ENCODE measurements at regions not wholly inside any gene's neighbourhood (a gene's known extent, or its start where the extent isn't known, plus 50 kb on each side); places are given as distances from the start of the nearest gene placed in this dataset.

DNA sequence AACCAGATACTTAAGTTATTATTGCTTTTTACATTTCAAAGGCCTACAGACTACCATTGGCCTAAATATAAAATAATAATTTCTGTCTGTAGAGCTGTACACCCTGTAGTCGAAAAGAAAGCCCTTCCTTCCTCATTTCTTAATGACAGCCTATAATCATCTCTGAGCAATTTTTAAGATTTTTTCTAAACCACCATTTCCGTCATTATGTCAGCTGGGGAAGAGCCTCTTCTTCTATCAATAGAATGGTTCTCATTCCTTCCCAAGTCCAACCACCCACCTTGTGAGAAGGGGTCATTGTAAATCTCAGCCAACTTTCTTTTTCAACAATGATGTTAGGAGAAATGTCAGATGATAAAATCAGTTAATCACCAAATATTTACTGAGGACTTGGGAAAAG, 91.8 kb downstream of the PLEKHG1 start:
- TF ChIP-seq POLR2AphosphoS5 (IDR thresholded peaks at IDR 0.05) (no peak), POLR2A (IDR thresholded peaks at IDR 0.05) (no peak)
- TF ChIP-seq, protein P1, sequence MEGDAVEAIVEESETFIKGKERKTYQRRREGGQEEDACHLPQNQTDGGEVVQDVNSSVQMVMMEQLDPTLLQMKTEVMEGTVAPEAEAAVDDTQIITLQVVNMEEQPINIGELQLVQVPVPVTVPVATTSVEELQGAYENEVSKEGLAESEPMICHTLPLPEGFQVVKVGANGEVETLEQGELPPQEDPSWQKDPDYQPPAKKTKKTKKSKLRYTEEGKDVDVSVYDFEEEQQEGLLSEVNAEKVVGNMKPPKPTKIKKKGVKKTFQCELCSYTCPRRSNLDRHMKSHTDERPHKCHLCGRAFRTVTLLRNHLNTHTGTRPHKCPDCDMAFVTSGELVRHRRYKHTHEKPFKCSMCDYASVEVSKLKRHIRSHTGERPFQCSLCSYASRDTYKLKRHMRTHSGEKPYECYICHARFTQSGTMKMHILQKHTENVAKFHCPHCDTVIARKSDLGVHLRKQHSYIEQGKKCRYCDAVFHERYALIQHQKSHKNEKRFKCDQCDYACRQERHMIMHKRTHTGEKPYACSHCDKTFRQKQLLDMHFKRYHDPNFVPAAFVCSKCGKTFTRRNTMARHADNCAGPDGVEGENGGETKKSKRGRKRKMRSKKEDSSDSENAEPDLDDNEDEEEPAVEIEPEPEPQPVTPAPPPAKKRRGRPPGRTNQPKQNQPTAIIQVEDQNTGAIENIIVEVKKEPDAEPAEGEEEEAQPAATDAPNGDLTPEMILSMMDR (IDR thresholded peaks at IDR 0.05), result no peak
